NCI-H524 (cell line): ENCODE measurements at regions not wholly inside any gene's neighbourhood (a gene's known extent, or its start where the extent isn't known, plus 50 kb on each side); places are given as distances from the start of the nearest gene placed in this dataset.
A peak's percentile ranks its signal among the peaks of the same experiment; 100 is the strongest.

Experiments used
- DNase-seq, 2 experiments: peaks; one replicate each; lab custom pipeline; 2025; lab: John Stamatoyannopoulos, UW

DNA sequence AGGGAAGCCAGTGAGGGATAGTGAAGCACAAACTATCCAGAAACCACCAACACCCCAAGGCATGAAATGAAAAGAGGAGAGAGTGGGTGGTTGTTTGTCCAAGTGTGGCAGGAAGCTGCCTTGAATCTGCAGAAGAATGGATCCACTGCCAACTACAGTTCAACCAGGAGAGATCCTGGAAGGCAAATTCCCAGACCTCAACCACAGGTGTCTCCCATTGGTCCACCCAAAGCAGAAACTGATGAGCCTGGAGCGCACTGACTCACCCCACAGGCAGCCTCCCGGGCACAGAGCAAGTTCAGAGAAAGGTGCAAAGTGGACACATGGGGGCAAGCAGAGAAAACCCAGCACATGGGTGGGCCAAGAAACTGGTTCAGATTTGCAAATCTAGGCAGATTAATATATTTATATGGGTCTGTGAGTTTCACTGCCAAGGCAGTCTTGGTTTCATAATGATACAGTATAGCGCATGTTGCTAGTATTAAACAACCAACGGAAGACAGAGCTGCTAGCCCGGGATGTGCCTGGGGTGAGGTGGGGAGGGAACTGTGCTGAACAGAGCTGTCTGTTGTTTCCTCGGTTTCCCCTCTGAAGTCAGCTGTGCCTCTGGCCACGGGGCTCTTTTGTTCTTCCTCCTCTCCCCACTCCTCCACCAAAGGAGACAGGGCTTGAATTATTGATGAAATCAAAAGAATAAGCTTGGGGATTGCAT, 416.2 kb upstream of the CCDC196 start:
- DNase-seq: no peak

DNA sequence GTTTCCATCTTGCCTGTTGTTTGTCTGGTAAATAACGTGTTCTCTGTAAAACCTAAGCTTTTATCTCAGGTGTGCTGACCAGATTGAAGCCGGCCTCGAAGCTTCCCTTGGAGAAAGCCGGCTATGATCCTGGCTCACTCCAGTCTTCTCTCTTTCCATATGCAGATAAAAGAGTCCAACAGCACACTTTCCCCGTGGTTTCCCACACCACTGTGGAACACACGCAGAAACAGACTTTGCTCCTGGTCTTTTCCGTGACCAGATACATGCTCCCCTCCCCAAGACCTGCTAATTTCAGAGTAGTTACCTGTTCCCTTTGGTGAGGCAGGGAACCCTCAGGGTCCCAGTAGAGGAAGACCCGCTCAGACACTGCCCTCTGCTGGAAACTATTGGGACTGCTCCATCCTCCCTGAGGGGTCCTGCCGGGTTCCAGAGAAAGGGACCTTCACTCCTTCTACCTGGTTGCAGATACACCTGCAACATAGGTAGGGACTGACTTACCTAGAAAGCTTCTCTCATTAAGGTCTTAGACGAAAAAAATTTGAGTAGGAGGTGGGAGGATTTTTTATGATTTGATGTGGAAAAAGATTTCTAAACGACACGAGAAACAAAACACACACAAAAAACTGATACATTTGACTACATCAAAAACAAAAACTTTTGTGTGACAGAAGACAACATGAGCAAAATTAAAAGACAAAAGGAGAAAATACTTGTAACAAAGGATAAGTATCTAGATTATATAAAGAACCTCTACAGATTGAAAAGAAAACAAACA, 415.4 kb upstream of the CCDC196 start:
- peak; percentile 53 to 79 for DNase-seq

DNA sequence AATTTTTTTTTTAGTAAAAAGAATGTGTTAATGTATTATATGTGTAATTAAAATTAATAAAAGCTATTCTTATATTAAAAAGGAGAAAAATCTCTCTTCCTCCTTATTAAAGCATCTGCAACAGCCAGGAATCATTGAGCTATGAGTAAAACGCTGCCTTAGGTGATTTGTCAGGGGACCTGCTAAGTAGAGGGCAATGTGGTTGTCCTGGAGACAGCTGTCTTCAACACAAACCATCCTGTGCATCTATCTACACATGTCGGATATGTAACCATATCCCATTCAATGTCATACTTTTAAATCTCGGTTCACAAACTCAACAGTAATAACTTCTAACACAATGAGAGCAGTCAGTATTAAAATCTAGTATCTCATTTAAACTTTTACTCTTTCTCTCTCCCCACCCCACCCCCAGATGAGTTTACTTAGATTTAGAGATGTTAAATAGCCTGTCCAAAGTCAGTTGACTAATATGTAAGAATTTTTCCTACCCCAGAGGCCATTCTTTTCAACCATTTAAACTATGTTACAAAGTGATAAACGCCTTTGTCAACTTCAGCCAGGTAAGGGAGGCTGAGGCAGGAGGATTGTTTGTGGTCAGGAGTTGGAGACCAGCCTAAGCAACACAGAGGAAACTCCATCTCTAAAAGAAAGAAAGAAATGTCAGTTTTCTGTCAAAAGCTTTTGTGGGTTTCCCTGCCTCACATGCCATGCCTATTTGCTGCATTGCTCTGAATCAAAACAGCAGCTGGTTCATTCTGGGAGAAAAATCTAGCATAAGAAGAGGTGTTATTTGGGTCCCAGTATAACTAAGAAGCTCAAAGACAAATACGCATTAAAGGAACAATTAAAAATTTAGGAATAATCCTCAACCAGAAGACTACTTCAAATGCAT, 413.7 kb upstream of the CCDC196 start:
- peak in 1 of 2 experiments; percentile 37 for DNase-seq

DNA sequence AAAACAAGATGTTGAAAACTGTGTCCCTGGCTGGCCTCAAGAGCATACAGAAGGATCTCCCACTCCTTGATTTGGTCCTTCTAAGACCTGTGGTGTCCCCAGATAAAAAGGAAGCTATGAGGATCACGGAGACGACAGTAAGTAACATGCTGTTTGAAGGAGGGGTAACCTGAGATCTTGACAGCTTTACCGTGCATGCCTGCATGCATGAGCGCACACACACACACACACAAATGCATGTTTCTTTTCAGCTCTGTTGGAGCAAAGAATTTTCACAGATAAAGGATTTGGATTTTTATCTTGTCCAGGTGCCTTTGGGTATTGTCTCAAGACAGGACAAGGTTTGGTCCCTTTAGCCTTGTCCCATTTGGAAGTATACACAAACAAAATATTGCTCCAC, 411.6 kb upstream of the CCDC196 start:
- peak; percentile 57 to 86 for DNase-seq

DNA sequence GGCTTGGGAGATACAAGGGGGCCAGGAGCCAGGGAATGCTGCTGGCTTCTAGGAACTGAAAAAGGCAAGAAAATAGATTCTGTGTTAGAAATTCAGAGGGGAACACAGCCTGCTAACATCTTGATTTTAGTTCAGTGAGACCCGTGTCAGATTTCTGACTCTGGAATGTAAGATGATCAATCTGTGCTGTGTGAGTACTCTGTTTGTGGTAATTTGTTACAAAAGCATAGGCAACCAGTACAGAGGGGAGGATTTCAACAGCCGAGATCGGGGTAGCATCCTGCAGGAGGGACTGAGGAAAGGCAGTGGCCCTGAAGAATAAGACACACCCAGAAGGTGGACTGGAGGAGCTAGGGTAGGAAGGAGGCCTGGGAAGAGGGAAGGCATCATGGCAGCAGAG, 410.0 kb upstream of the CCDC196 start:
- DNase-seq: peak in 1 of 2 experiments; percentile 21

DNA sequence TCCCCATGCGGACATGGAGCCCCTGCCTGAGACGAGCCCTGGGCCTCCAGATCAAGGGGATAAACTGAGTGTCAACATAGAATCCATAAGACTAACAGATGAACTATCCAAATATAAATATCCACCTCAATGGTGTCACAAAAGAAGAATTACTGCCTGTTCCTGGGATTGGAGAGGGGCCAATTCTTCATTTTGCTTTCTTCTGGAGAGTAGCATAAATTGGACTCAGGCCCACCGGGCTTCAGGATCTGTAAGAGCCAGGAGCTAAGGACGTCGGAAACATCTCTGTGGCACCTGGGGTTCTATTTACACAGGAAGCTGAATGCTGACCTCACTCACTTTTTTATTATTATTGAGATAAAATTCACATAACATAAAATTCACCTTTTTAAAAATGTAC, 408.2 kb upstream of the CCDC196 start:
- DNase-seq: no peak

DNA sequence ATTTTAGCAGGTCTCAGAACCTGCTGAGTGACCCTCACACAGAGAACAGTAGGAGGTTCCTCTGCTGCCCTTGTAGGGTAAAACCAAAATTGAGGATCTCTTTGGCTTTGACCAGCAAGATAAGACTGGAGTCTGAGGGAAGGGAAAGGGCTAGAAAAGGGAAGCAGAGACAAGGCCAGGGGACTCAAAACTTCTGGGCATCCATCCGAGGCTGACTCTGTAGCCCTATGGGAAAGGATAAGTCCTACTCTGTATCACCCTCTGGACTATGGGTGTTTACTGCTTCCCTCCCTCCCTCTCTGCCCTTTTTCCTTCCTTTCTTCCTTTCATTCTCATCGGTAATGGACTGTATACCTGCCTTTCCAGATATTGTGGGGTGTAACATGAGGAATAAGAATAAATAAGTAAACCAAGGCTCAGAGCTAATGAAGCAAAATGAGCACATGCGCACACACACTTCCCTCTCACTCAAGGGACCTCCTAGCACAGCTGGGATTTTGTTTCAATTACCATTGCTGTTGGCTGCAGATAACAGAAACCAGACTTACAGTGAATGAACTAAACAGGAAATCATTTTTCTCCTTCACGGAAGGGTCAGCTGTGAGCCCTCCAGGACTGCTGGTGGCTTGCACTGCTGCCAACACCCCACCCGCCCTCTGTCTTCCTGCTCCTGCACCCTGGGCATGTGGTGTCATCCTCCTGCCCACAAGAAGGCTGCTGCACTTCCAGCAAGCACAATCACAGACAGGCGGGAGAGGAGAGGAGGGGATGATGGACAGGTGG, 404.4 kb upstream of the CCDC196 start:
- no peak for DNase-seq

DNA sequence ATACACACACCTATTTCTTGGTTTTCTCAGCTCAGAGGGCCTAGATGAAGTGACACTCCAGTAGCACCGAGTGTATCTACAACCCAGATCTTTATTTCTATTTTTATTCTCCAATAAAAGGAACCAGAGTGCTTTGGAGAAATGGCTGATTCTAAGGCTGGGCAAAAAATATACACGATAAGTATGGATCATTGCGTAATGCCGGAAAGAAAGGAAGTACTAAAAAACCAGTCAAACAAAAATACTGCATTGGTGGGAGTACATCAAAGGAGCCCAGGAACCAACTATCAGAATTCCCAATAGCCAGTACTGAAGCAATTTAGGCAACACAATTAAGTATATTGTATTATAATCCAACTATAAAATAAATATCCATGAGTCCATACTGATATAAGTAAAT, 400.9 kb upstream of the CCDC196 start:
- no peak for DNase-seq

DNA sequence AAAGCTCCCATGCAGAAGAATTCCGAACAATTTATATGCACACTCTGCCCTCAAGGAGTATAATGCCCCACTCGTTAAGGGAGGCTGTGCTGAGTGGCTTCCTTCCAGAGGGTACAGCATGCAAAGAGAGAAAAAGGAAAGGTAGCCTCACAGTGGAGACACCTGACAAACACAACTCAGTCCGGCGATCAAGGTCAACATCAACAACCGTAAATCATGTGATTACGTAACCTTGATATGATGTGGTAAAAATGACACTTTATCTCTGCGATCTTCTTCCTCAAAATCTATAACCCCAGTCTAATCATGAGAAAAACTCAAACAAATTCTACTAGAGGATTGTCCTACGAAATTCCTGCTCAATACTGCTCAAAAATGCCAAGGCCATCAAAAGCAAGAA, 400.5 kb upstream of the CCDC196 start:
- DNase-seq: no peak

DNA sequence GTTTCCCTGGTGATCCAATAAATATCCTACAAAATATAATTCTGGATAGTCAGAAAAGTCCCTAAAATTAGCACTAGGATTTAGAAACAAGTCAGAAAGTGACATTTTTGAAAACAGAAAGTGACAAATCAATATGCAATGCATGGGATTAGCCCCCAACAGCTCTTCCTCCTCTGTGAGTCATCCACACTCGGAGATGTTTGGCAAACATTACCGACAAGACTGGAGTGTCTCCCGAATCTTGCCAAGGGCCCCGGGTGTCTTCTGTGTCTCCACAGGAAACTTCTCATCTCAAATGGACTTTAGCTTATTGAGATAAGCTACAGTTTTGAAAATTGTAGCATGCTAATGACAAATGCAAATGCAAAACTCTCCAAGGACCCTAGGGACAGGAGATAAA, 398.9 kb upstream of the CCDC196 start:
- no peak for DNase-seq

DNA sequence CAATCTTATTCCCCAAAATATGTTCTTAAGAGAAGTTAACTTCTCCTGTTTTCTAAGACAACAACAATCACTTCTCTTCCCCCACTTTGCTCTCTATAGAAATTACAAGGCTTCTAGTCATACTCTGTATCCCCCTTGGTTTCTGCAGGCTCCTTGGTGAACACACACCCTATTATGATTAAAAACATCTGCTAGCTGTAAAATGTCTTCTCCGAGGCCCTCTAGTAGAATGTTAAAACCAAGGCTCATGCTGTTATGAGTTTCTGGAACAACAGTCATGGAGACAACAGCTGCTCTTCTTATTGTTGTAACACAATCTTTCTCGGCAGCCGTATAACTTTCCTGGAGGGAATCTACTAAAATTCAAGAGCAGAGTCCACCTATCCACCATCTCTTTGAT, 397.5 kb upstream of the CCDC196 start:
- peak in 1 of 2 experiments; percentile 49 for DNase-seq

DNA sequence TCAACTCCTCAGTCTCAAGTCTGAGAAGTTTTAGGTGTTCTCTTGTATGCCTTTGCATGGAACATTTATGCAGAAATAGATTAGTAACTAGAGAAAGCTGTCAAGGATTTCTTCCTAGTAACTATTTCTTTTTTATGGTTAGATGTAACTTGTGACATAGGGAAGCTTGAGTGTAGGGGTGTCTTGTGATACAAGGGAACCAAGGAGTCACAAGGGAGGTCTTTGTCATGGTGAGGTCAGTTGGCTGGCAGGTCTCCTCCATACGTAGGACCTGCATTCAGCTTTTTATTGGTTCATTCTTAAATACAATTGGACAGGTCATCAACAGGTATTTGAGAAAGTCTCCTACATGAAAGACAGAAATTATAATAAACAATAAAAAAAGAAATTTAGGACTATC, 394.0 kb upstream of the CCDC196 start:
- DNase-seq: no peak

DNA sequence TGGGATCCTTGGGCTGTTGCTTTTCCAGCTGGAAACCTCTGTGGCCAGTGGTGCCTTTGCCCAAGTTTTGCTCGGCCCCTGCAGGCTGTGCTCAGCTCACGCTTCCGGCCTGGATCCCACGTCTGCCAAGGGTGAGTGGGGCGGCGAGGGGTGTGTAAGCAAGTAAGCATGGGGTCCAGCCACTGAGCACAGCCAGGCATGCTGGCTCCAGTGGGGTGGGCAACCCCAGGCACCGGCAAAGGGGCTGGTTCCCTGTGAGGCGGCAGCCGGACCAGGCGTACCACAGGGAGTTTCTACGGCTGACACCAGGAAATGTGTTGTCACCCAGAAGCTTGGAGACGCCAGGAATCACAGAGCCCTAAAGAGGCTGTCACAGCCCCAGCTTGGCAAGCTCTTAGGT, 393.4 kb upstream of the CCDC196 start:
- no peak for DNase-seq

DNA sequence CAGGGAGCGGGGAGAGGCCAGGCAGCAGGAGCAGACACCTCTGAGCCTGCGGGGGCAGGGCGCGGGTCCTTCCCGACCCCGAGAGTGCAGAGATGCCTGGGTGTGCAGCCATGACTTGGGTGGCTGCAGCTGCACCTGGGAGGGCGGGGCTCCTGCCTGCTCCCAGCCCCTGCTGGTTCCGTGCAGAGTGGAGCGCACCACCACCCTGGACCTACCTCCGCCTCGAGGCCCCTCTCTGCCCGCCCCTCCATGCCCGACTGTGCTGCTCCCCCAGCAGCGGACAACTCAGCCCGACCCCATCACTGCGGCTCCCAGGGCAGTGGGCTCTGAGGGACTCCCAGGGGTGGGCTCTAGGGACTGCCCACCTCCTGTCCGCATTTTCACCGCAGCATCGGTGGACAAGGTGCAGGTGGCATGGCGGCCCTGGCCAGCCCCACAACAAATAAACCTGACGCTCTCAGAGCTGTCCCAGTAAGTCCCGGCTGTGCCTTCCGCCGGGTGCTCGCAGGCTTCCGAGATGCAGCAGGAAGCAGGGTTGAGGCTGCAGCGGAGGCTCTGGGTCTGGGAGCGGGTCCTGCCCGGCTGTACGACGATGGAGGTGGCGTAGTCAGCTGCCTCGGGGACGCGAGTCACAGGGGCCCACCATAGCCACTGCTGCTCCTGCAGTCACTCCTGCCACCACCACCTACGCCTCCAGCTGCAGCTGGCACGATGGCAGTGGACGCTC, 392.0 kb upstream of the CCDC196 start:
- no peak for DNase-seq

DNA sequence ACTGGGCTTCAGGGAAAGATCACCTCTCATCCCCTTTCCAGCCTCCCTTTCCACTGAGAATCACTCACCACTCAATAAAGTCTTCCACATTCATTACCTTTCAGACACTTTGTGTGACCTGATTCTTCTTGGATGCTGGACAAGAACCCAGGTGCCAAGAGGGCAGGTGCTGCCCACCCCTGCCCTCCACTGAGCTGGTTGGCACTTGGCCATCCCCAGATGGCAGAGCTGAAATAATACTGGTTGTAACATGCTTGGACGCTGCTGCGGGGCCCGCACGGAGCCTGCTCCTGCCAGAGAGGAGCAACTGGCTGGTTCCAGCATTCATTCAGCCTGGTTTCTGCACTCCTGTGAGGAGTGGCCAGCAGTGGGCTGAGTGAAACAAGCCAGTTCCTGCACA, 386.7 kb upstream of the CCDC196 start:
- DNase-seq: peak; percentile 56 to 75

DNA sequence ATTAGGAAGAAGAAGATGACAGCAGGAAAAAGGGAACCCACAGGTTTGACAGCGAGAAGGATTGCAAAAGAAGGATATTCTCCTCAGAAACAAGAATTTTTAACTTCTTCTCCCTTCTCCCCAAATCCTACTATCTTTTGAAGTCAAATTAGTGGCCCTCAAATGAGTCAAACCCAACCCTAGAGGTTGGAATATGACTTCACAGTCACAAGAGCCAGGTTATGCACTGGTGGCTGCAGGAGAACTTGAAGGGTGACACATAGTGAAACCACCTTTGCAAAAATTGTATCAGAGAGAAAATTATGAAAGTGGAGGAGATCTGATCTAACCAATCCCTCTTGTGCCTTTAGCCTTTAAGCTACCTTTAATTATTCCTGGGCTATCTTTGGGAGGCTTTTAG, 386.2 kb upstream of the CCDC196 start:
- no peak for DNase-seq

DNA sequence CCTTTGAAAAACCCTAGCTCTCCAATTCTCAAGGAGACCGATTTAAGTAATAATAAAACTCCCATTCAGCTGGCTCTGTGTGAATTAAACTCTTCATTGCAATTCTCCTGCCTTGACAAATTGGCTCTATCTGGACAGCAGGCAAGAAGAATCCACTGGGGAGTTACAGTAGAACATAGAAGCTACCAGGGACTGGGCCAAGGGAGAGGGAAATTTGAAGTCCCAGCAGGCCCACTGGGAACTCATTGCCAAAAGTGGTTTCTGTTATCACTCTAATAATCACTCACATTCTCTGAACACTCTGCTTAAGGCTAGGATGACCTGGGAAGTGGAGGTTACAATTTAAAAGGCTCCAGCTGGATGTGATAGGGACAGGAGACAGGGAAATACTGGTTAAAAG, 384.5 kb upstream of the CCDC196 start:
- DNase-seq: no peak

DNA sequence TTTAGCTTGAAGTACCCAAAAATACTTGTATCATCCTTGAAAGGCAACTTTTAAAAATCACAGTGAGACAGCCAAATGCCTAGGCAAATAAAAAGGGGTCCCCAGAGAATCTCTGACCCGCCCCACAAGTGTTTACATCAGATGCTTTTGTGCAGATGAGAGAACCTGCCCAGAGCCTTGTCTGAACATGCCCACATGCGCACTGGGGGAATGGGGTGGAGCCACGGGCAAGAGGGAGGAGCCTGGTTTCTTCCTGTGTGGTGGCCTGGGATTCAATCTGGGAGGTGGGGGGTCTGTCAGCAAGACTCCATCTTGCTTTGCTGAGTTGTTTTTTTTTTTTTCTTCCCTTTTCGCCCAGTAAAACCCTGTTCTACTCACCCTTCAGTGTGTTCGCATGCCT, 381.7 kb upstream of the CCDC196 start:
- no peak for DNase-seq

DNA sequence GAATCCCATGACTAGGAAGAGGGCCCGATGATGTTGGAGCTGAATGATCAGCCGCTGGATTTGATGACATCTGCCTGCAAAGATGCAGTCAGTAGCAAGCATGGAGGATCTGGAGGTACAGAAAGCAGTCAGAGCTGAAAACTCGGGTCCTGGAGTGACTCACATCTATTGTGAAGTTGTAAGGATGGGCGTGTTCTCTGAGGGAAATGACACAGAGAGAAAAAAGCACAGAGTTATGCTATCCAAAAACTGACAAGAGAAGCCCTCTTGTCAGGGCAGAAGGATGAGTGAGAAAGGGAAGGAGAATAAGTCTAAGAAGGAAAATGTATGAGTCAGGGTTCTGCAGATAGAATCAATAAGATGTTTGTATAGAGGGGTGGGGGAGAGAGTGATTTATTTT, 380.4 kb upstream of the CCDC196 start:
- DNase-seq: no peak

DNA sequence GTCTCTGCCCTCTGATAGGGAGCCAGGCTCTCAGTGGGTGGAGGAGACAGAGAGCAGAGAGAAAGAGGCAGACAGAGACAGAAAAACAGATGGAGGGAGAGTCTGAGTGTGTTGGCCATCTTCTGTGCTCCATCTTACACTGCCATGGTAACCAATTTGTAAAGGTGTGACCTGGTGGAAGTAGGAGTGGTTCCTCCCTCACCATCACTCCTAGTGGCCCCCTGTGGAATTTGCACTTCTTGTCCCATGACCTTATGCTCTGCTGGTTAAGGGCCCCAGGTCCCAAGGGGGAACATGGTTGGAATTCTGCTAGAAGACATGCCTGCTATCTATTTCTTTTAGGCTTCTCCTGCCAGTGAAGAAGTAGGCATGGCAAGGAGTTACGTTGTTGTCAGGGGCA, 376.7 kb upstream of the CCDC196 start:
- DNase-seq: peak in 1 of 2 experiments; percentile 11

DNA sequence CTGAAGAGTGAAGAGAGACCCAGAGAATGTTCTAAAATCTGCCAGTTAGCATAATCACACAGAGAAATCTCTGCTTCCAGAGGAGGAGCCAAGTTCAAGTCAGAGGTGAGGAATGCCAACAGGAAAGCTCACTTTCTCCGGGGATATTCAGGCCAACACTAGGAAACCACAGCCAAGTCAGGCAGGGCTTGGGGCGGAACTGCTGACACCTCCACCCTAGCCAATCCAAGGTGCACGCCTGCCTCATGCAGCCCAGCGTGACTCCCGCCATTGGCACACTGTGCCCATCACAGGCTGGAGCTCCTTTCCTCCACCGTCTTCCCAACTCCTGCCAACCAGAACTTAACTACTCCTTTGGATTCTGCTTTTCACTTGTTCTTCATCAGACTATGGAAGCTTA, 374.3 kb upstream of the CCDC196 start:
- no peak for DNase-seq
